Ovary (tissue), 3 donors: ENCODE measurements at regions not wholly inside any gene's neighbourhood (a gene's known extent, or its start where the extent isn't known, plus 50 kb on each side); places are given as distances from the start of the nearest gene placed in this dataset.

Experiments used
- CTCF ChIP-seq, 3 donors: fragments of 450-650 bp in 2 of 3; fragments of 200-600 bp in 1 of 3; IDR thresholded peaks; one replicate each; pipeline versions ENCODE4 v1.5.1 to v1.8.0; 2016 to 2022; ENCODE audit warnings: antibody characterized with exemption in 3 of 3, mild to moderate bottlenecking in 1 of 3
- POLR2A ChIP-seq: fragments of 450-650 bp; IDR thresholded peaks from one replicate; pipeline ENCODE4 v1.6.1; 2017; ENCODE audit warnings: antibody characterized with exemption, mild to moderate bottlenecking, moderate library complexity
- donor health status: DM: no; HTN: no; CAD: no.

- TF ChIP-seq CTCF (IDR thresholded peaks at IDR 0.05) (no peak), POLR2A (no peak)
Measured at GRCh38 chr10:34932235-34932634, 117.1 kb upstream of the PARD3 start.
